Posterior vena cava (tissue), 2 donors: ENCODE measurements at regions not wholly inside any gene's neighbourhood (a gene's known extent, or its start where the extent isn't known, plus 50 kb on each side); places are given as distances from the start of the nearest gene placed in this dataset.

Experiments used
- DNase-seq: peaks from one replicate; pipeline ENCODE4 v3.0.0-alpha.2; 2020; ENCODE audit warnings: low spot score
- intact Hi-C, 2 donors: fragments of 100-400 bp; cut with DNase I; formaldehyde crosslinking; loops; one replicate each; pipeline versions ENCODE4 v1.14.1 to v1.14.2; 2022 to 2023
- donor health status: DM: yes; HTN: yes; CAD: no.
- donor health status: DM: yes; HTN: yes; CAD: no.

- intact Hi-C loops, result no loop called here
- DNase-seq, result no peak
These were observed 72.6 kb upstream of the LY86 start for GRCh38 chr6:6515691-6516607.

- DNase-seq, result no peak
- intact Hi-C loops, result no loop called here
These were observed 71.7 kb upstream of the LY86 start for GRCh38 chr6:6516666-6517458.

GRCh38 chr6:6518631-6519427 lies 69.7 kb upstream of the LY86 start:
- DNase-seq, result no peak
- intact Hi-C loops, result no loop called here

- no peak for DNase-seq
- intact Hi-C loops, result no loop called here
These were observed 66.5 kb upstream of the LY86 start for GRCh38 chr6:6521961-6522482.

- DNase-seq, result no peak
These were observed 65.8 kb upstream of the LY86 start for GRCh38 chr6:6522709-6523108.

GRCh38 chr6:6524951-6525350 lies 63.6 kb upstream of the LY86 start:
- DNase-seq, result no peak
- intact Hi-C loops, result no loop called here

More at GRCh38 chr6:6522709-6523108, 65.8 kb upstream of the LY86 start:
- intact Hi-C loops, result no loop called here

GRCh38 chr6:6525933-6526332 lies 62.6 kb upstream of the LY86 start:
- intact Hi-C loops, result no loop called here
- no peak for DNase-seq

- intact Hi-C loops, result no loop called here
- no peak for DNase-seq
These were observed 59.2 kb upstream of the LY86 start for GRCh38 chr6:6529275-6529674.

- intact Hi-C loops, result no loop called here
- DNase-seq, result no peak
These were observed 55.3 kb upstream of the LY86 start for GRCh38 chr6:6533176-6533575.

GRCh38 chr6:6534399-6534798 lies 54.1 kb upstream of the LY86 start:
- DNase-seq, result no peak
- intact Hi-C loops, result no loop called here

- no peak for DNase-seq
- intact Hi-C loops, result loop anchor here in 1 of 2 donors (5.0 kb wide), 1 partner anchor 1055 kb away; no protein-coding TSS in a partner anchor
These were observed 50.8 kb upstream of the LY86 start for GRCh38 chr6:6537488-6538260.

- intact Hi-C loops, result loop anchor here in 1 of 2 donors (5.0 kb wide), 1 partner anchor 1056 kb away; no protein-coding TSS in a partner anchor
- no peak for DNase-seq
These were observed 50.3 kb upstream of the LY86 start for GRCh38 chr6:6538261-6538660.
